Immature natural killer cell (primary cell): ENCODE measurements at regions not wholly inside any gene's neighbourhood (a gene's known extent, or its start where the extent isn't known, plus 50 kb on each side); places are given as distances from the start of the nearest gene placed in this dataset.

Source experiments
- DNase-seq, 3 donors: peaks; one replicate each; pipeline ENCODE4 v3.0.0; 2022; ENCODE audit warnings: mixed read lengths in 1 of 3
- H3K27ac Mint-ChIP-seq, 6 donors: one replicate each; pipeline ENCODE4 v1.8.0; 2020; ENCODE audit warnings: mixed read lengths in 6 of 6, mild to moderate bottlenecking in 5 of 6, inconsistent platforms in 4 of 6, moderate library complexity in 3 of 6
- H3K27me3 Mint-ChIP-seq, 3 donors: one replicate each; pipeline ENCODE4 v1.8.0; 2020 to 2021; ENCODE audit warnings: low read depth in 3 of 3, mild to moderate bottlenecking in 3 of 3, mixed read lengths in 3 of 3, moderate library complexity in 3 of 3, inconsistent platforms in 1 of 3
- H3K36me3 Mint-ChIP-seq, 3 donors: one replicate each; pipeline ENCODE4 v1.8.0; 2020; ENCODE audit warnings: mixed read lengths in 3 of 3, inconsistent platforms in 2 of 3, mild to moderate bottlenecking in 2 of 3
- H3K4me1 Mint-ChIP-seq, 2 donors: one replicate each; pipeline ENCODE4 v1.8.0; 2020; ENCODE audit warnings: inconsistent platforms in 2 of 2, mild to moderate bottlenecking in 2 of 2, mixed read lengths in 2 of 2, moderate library complexity in 1 of 2
- H3K4me3 Mint-ChIP-seq, 5 donors: one replicate each; pipeline ENCODE4 v1.8.0; 2020; ENCODE audit warnings: mild to moderate bottlenecking in 5 of 5, mixed read lengths in 5 of 5, inconsistent platforms in 3 of 5, moderate library complexity in 3 of 5
- H3K9me3 Mint-ChIP-seq, 6 donors: one replicate each; pipeline ENCODE4 v1.8.0; 2020; ENCODE audit warnings: mild to moderate bottlenecking in 6 of 6, mixed read lengths in 6 of 6, inconsistent platforms in 4 of 6, moderate library complexity in 3 of 6

- peaks cover 0 to 4% (median 3%) of the 10 kb centered on the region in 3 donors for H3K27me3 Mint-ChIP-seq
- no peak overlapping the region for H3K4me3 Mint-ChIP-seq
- H3K27ac Mint-ChIP-seq: no peak overlapping the region
- no peak for DNase-seq
- peaks cover 0 to 18% (median 5%) of the 10 kb centered on the region in 6 donors for H3K9me3 Mint-ChIP-seq
- no peaks in the 10 kb centered on the region for H3K36me3 Mint-ChIP-seq
- no peaks in the 10 kb centered on the region for H3K4me1 Mint-ChIP-seq
Observed at GRCh38 chr21:28090546-28090945, 902.1 kb downstream of the LTN1 start.

DNA sequence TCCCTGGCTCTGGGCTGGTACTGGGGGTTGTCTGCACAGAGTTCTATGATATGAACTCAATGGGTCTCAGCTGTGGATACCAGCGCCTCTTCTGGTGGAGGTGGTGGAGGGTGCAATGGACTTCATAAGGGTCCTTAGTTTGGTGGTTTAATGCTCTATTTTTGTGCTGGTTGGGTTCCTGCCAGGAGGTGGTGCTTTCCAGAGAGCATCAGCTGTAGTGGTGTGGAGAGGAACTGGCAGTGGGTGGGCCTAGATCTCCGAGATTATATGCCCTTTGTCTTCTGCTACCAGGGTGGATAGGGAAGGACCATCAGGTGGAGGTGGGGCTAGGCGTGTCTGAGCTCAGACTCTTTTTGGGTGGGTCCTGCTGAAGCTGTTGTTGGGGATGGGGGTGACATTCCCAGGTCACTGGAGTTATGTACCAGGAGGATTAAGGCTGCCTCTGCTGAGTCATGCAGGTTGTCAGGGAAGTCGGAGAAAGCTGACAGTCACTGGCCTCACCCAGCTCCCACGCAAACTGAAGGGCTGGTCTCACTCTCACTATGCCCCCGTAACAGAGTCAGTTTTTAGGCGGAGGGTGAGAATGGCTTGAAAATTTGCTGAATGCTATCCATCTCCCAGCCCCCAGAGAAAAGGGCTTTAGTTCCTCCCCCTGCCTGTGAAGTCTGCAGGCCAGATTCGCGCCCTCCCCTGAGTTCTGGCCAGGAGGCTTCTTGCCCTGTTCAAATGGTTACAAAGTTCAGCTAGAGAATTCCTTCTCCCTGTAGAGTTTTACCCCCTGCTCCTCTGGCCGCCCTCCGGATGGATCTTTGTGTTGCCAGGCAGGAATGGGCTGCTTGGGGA is 902.9 kb downstream of the LTN1 start:
- Mint-ChIP-seq H3K4me1 (no peaks in the 10 kb centered on the region), H3K27me3 (peaks cover 0 to 4% (median 3%) of the 10 kb centered on the region in 3 donors), H3K27ac (no peak overlapping the region), H3K9me3 (peaks cover 0 to 18% (median 5%) of the 10 kb centered on the region in 6 donors), H3K36me3 (no peaks in the 10 kb centered on the region), H3K4me3 (no peak overlapping the region)
- no peak for DNase-seq

DNA sequence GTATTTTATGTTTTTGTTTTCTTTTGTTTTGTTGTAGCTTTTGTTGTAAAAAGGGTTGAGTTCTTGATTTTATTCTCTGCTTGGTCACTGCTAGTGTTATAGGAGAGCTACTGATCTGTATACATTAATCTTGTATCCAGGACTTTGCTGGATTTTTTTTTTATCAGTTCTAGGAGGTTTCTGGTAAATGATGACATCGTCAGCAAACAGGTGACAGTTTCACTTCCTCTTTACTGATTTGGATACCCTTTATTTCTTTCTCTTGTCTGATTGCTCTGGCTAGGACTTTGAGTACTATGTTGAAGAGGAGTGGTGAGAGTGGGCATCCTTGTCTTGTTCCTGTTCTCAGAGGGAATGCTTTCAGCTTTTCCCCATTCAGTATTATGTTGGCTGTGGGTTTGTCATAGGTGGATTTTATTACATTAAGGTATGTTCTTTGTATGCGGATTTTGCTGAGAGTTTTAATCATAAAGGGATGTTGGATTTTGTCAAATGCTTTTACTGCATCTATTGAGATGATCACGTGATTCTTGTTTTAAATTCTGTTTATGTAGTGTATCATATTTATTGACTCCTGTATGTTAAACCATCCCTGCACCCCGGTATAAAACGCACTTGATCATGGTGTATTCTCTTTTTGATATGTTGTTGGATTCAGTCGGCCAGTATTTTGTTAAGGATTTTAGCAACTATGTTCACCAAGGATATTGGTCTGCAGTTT is 905.7 kb downstream of the LTN1 start:
- Mint-ChIP-seq H3K27ac (no peak overlapping the region), H3K9me3 (peaks cover 0 to 23% (median 4%) of the 10 kb centered on the region in 6 donors), H3K4me1 (no peaks in the 10 kb centered on the region)

DNA sequence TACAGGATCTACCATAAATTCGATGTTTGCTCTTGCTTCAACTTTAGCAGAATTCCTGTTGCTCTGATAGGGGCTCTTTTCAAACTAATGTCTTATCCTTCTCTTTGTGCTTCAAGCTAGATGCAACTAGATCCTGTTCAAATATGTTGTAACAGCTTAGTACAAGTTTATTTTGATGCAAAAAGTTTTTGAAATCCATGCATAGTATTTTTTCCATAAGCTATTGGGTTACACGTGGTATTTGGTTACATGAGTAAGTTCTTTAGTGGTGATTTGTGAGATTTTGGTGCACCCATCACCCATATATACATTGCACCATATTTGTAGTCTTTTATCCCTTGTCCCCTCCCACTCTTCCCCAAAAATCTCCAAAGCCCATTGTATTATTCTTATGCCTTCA is 907.7 kb downstream of the LTN1 start:
- H3K27me3 Mint-ChIP-seq: peaks cover 0 to 3% (median 0%) of the 10 kb centered on the region in 3 donors
- H3K27ac Mint-ChIP-seq: no peak overlapping the region

More for the DNA sequence above, 905.7 kb downstream of the LTN1 start:
- H3K27me3 Mint-ChIP-seq: peaks cover 0 to 4% (median 3%) of the 10 kb centered on the region in 3 donors
- DNase-seq: no peak
- no peak overlapping the region for H3K4me3 Mint-ChIP-seq
- H3K36me3 Mint-ChIP-seq: no peaks in the 10 kb centered on the region

DNA sequence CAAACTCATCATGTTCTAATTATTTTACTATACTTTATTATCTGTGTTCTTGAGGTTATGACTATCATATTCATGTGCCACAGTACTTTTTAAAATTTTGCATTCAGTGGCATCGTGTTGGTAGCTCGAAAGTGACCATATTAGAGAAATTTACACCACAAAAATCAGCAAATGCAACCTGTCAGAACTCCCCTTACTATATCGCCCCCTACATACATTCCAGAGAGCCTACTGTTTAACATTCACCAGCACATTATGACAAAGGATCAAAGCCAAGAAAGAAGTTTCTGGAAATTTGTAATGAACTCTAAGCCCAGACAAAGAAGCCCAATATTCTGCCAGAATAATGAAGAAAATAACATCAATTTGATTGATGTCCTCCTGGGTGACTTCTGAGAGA is 909.3 kb downstream of the LTN1 start:
- no peak for DNase-seq
- Mint-ChIP-seq H3K4me1 (no peaks in the 10 kb centered on the region), H3K4me3 (no peak overlapping the region), H3K27ac (no peak overlapping the region), H3K27me3 (peaks cover 0 to 1% (median 0%) of the 10 kb centered on the region in 3 donors), H3K9me3 (peaks cover 0 to 18% (median 4%) of the 10 kb centered on the region in 6 donors), H3K36me3 (no peaks in the 10 kb centered on the region)

More for the DNA sequence above, 907.7 kb downstream of the LTN1 start:
- no peak for DNase-seq
- Mint-ChIP-seq H3K9me3 (peaks cover 0 to 18% (median 4%) of the 10 kb centered on the region in 6 donors), H3K4me1 (no peaks in the 10 kb centered on the region), H3K36me3 (no peaks in the 10 kb centered on the region), H3K4me3 (no peak overlapping the region)

GRCh38 chr21:28078126-28078525 is 914.6 kb downstream of the LTN1 start:
- no peaks in the 10 kb centered on the region for H3K4me1 Mint-ChIP-seq
- peaks cover 2 to 19% (median 6%) of the 10 kb centered on the region in 6 donors for H3K9me3 Mint-ChIP-seq
- no peaks in the 10 kb centered on the region for H3K36me3 Mint-ChIP-seq
- no peak for DNase-seq
- H3K27ac Mint-ChIP-seq: no peak overlapping the region
- no peak overlapping the region for H3K4me3 Mint-ChIP-seq
- no peaks in the 10 kb centered on the region for H3K27me3 Mint-ChIP-seq

- H3K4me1 Mint-ChIP-seq: no peaks in the 10 kb centered on the region
- H3K36me3 Mint-ChIP-seq: no peaks in the 10 kb centered on the region
- H3K4me3 Mint-ChIP-seq: no peak overlapping the region
- H3K27me3 Mint-ChIP-seq: no peaks in the 10 kb centered on the region
- no peak for DNase-seq
- no peak overlapping the region for H3K27ac Mint-ChIP-seq
- H3K9me3 Mint-ChIP-seq: peaks cover 6 to 27% (median 12%) of the 10 kb centered on the region in 6 donors
Observed at GRCh38 chr21:28074676-28075075, 918.0 kb downstream of the LTN1 start.

GRCh38 chr21:28072601-28073000 is 920.1 kb downstream of the LTN1 start:
- no peak overlapping the region for H3K27ac Mint-ChIP-seq
- H3K4me3 Mint-ChIP-seq: no peak overlapping the region
- H3K9me3 Mint-ChIP-seq: peaks cover 6 to 27% (median 13%) of the 10 kb centered on the region in 6 donors
- H3K4me1 Mint-ChIP-seq: no peaks in the 10 kb centered on the region
- H3K36me3 Mint-ChIP-seq: no peaks in the 10 kb centered on the region
- H3K27me3 Mint-ChIP-seq: no peaks in the 10 kb centered on the region
- DNase-seq: no peak

- H3K4me1 Mint-ChIP-seq: no peaks in the 10 kb centered on the region
- H3K4me3 Mint-ChIP-seq: no peak overlapping the region
- no peaks in the 10 kb centered on the region for H3K27me3 Mint-ChIP-seq
- H3K27ac Mint-ChIP-seq: no peak overlapping the region
- H3K36me3 Mint-ChIP-seq: no peaks in the 10 kb centered on the region
- no peak for DNase-seq
- peaks cover 6 to 20% (median 12%) of the 10 kb centered on the region in 6 donors for H3K9me3 Mint-ChIP-seq
Observed at GRCh38 chr21:28069450-28069923, 923.2 kb downstream of the LTN1 start.

DNA sequence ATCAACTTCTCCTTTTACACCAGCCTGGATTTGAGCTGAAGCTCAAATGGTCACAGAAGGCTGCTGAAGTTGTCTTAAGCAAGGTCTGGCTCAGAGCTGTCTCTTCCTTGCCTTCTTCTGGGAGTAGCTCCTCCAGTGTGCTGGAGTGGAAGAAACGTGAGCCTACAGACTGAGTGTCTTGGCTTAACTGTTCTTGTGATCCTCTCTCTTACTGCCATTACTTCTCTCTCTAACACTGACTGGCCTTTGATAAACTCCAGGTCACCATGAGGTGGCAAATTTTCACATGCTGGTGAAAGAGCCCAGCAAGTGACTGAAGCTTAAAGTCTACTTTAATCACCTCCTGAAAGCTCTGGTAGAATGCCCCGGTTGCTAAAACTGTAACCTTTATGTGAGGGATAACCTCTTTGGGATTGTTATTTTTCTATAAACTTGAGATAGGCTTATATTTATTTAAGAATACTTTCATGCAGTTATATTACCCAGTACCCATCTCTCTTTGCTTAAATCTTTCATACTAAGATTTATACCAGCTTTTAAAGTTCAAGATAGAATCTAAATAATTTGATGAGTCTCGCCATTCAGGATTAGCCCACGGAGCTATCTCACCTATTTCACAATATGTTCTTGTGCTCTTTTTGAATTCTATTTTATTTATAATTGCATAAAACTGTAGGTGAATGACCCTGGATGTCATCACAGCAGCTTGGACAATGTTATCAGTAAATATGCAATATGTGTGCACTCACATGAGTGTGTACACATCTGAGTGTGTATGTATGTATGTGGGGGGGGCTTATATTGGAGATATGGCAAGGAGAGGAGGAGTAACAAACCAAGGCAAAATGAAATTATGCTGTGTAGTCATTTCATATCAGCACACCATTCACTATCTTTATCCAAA is 924.0 kb downstream of the LTN1 start:
- H3K36me3 Mint-ChIP-seq: no peaks in the 10 kb centered on the region
- no peak overlapping the region for H3K27ac Mint-ChIP-seq
- H3K27me3 Mint-ChIP-seq: no peaks in the 10 kb centered on the region
- H3K4me1 Mint-ChIP-seq: no peaks in the 10 kb centered on the region
- no peak for DNase-seq
- no peak overlapping the region for H3K4me3 Mint-ChIP-seq
- peaks cover 6 to 18% (median 11%) of the 10 kb centered on the region in 6 donors for H3K9me3 Mint-ChIP-seq

DNA sequence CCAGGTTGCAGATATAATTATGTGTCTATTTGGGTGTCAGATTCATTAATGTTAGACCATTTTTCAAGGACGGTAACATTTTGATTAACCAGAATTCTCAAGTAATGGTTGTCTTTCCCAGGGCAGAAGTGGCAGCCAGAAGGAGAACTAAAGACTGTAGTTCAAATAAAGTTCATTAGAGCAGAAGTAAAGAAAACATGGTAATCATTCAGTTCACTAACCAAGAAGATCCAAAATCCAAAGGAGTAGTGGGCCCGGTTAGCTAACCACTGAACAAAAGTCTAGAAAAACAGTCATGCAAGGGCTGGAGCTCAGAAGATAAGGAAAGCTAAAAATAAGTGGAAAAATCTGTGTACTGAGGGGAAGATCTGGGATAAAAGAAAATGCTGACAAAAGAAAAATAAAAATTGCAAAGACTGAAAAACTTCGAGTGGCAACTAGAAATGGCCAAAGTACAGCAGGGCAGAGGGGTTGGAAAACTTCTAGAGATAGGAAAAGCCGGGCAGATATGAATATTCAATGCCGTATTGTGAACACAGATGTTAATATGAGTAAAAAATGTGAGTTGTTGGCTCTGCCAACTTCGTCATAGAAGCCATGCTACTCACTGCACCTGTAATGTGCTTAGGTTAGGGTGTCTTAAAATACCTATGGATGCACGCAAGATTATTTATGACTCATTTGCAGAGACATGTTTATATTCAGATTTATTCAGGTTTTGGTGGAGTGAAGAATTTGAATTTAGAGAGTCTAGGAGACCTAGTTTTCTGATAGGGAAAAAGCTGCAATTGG is 925.9 kb downstream of the LTN1 start:
- no peaks in the 10 kb centered on the region for H3K4me1 Mint-ChIP-seq
- H3K27ac Mint-ChIP-seq: no peak overlapping the region
- H3K27me3 Mint-ChIP-seq: no peaks in the 10 kb centered on the region
- DNase-seq: no peak
- no peaks in the 10 kb centered on the region for H3K36me3 Mint-ChIP-seq
- no peak overlapping the region for H3K4me3 Mint-ChIP-seq
- peaks cover 0 to 6% (median 3%) of the 10 kb centered on the region in 6 donors for H3K9me3 Mint-ChIP-seq

- DNase-seq: no peak
- Mint-ChIP-seq H3K9me3 (peaks cover 0 to 4% (median 1%) of the 10 kb centered on the region in 6 donors), H3K27me3 (no peaks in the 10 kb centered on the region), H3K27ac (no peak overlapping the region), H3K4me1 (no peaks in the 10 kb centered on the region), H3K4me3 (no peak overlapping the region), H3K36me3 (no peaks in the 10 kb centered on the region)
Observed at GRCh38 chr21:28066076-28066475, 926.6 kb downstream of the LTN1 start.
